GM12864 (cell line): ENCODE measurements at regions not wholly inside any gene's neighbourhood (a gene's known extent, or its start where the extent isn't known, plus 50 kb on each side); places are given as distances from the start of the nearest gene placed in this dataset.
A peak's percentile ranks its signal among the peaks of the same experiment; 100 is the strongest.

Experiments
- DNase-seq: peaks from one replicate; pipeline ENCODE4 v3.0.0-alpha.2; 2011; ENCODE audit warnings: low read depth
- H3K4me3 ChIP-seq: 2 replicates; pipeline ENCODE4 v1.5.1; 2011; ENCODE audit warnings: mild to moderate bottlenecking, low read depth, low read length, control low read depth
- TF ChIP-seq, protein P1 (sequence below): IDR thresholded peaks from 2 replicates; pipeline ENCODE4 v1.5.1; 2011; ENCODE audit warnings: low read depth, mild to moderate bottlenecking, moderate library complexity, low read length, control low read depth, inconsistent platforms; ENCODE audit errors: missing control alignments

GRCh38 chr3:193998628-193999195 is 137.2 kb upstream of the HES1 start:
- no peak overlapping the region for H3K4me3 ChIP-seq
- TF ChIP-seq, protein P1, sequence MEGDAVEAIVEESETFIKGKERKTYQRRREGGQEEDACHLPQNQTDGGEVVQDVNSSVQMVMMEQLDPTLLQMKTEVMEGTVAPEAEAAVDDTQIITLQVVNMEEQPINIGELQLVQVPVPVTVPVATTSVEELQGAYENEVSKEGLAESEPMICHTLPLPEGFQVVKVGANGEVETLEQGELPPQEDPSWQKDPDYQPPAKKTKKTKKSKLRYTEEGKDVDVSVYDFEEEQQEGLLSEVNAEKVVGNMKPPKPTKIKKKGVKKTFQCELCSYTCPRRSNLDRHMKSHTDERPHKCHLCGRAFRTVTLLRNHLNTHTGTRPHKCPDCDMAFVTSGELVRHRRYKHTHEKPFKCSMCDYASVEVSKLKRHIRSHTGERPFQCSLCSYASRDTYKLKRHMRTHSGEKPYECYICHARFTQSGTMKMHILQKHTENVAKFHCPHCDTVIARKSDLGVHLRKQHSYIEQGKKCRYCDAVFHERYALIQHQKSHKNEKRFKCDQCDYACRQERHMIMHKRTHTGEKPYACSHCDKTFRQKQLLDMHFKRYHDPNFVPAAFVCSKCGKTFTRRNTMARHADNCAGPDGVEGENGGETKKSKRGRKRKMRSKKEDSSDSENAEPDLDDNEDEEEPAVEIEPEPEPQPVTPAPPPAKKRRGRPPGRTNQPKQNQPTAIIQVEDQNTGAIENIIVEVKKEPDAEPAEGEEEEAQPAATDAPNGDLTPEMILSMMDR: no peak
- no peak for DNase-seq

- DNase-seq: no peak
- TF ChIP-seq, protein P1: no peak
- no peak overlapping the region for H3K4me3 ChIP-seq
Observed at GRCh38 chr3:194000100-194000499, 135.8 kb upstream of the HES1 start.

DNA sequence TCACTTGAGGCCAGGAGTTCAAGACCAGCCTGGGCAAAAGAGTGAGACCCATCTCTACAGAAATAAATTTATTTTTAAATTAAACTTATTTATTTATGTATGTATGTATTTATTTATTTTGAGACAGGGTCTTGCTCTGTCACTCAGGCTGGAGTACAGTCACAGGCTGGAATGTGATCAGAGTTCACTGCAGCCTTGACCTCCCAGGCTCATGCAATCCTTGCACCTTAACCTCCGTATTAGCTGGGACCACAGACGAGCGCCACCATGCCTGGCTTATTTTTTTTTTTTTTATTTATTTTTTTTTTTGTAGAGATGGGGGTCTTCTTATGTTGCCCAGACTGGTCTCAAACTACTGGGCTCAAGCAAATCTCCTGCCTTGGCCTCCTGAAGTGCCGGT is 135.2 kb upstream of the HES1 start:
- TF ChIP-seq, protein P1: no peak
- DNase-seq: no peak
- H3K4me3 ChIP-seq: no peak overlapping the region

GRCh38 chr3:194001728-194002459 is 134.1 kb upstream of the HES1 start:
- DNase-seq: no peak
- TF ChIP-seq, protein P1: no peak
- H3K4me3 ChIP-seq: no peak overlapping the region

DNA sequence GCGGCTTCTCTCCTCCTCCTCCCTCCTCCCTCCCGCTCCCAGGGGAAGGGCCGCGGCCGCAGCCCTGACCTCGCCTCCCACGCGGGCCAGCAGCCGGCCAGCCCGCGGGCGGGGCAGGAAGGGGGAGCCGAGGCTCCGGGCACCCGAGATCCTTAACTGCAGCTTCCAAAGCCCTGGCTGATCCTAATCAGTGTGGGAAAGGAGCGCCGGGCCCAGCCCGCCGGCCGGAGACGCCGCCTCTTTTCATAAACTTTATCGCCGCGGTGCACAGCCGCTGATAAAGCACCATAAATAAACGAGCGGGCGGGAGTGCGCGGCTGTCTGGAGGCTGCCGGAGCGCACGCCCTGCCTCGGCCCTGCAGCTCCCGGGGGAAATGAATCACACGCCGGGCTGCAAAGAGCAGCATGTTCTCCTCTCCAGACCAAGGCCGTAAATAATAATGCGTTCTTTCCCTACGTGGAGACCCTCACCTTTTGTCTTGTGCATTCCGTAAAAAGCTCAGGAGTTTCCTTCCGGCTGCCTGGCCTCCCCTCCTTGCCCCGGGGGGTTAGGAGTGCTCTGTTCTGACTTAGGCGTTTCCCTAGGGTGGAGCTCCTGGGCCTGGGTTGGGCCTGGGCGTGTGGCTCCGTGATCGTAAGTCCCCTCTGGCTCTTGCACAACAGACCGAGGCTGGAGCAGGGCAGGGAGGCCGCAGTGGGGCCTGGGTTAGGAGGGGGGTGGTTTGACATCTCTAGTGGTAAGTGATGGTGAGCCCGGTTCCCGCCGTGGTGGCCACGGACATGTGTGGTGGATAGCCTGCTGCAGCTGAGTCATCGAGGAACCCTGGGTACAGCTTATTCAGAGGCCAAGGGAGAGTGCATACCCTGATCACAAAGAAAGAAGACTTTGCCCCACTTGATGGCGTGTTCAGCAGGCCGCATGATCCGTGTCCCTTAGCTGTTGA is 132.6 kb upstream of the HES1 start:
- TF ChIP-seq, protein P1: no peak
- H3K4me3 ChIP-seq: peak overlapping the region; percentile 51
- no peak for DNase-seq

- TF ChIP-seq, protein P1: no peak
- H3K4me3 ChIP-seq: no peak overlapping the region
Observed at GRCh38 chr3:194005930-194006501, 129.9 kb upstream of the HES1 start.

More at GRCh38 chr3:194005930-194006501, 129.9 kb upstream of the HES1 start:
- no peak for DNase-seq
